H54 (cell line): ENCODE measurements at regions not wholly inside any gene's neighbourhood (a gene's known extent, or its start where the extent isn't known, plus 50 kb on each side); places are given as distances from the start of the nearest gene placed in this dataset.
A peak's percentile ranks its signal among the peaks of the same experiment; 100 is the strongest.

Experiments
- DNase-seq: peaks from one replicate; pipeline ENCODE4 v3.0.0; 2011; ENCODE audit warnings: low spot score, mixed read lengths; ENCODE audit not compliant: insufficient read length
- FAIRE-seq: peaks from 3 replicates; lab custom pipeline; 2011; peaks lifted over from hg19 to GRCh38; lab: Jason Lieb, UNC
- POLR2A ChIP-seq: IDR thresholded peaks from 2 replicates; pipeline ENCODE4 v1.6.1; 2011; ENCODE audit warnings: low read depth, mild to moderate bottlenecking, low read length

GRCh38 chr9:73011956-73012355 is 59.1 kb upstream of the ALDH1A1 start:
- TF ChIP-seq POLR2A: no peak
- no peak for FAIRE-seq
- DNase-seq: no peak

- DNase-seq (no peak), FAIRE-seq (no peak)
- TF ChIP-seq POLR2A: no peak
Observed at GRCh38 chr9:73011181-73011750, 58.4 kb upstream of the ALDH1A1 start.

- FAIRE-seq (no peak), DNase-seq (no peak)
- no peak for TF ChIP-seq POLR2A
Observed at GRCh38 chr9:73009649-73010288, 56.9 kb upstream of the ALDH1A1 start.

GRCh38 chr9:73007966-73008672 is 55.3 kb upstream of the ALDH1A1 start:
- no peak for FAIRE-seq
- DNase-seq: no peak

GRCh38 chr9:73006986-73007385 is 54.1 kb upstream of the ALDH1A1 start:
- FAIRE-seq (peak; percentile 71), DNase-seq (no peak)
- TF ChIP-seq POLR2A: no peak

More at GRCh38 chr9:73007966-73008672, 55.3 kb upstream of the ALDH1A1 start:
- TF ChIP-seq POLR2A: no peak
